ENCODE measurements at regions not wholly inside any gene's neighbourhood (a gene's known extent, or its start where the extent isn't known, plus 50 kb on each side); places are given as distances from the start of the nearest gene placed in this dataset.
"Not testable (repeated sequence)": the region's sequence is repeated elsewhere in the genome, so short reads cannot be mapped to it uniquely, and the experiment has no call there.

DNA sequence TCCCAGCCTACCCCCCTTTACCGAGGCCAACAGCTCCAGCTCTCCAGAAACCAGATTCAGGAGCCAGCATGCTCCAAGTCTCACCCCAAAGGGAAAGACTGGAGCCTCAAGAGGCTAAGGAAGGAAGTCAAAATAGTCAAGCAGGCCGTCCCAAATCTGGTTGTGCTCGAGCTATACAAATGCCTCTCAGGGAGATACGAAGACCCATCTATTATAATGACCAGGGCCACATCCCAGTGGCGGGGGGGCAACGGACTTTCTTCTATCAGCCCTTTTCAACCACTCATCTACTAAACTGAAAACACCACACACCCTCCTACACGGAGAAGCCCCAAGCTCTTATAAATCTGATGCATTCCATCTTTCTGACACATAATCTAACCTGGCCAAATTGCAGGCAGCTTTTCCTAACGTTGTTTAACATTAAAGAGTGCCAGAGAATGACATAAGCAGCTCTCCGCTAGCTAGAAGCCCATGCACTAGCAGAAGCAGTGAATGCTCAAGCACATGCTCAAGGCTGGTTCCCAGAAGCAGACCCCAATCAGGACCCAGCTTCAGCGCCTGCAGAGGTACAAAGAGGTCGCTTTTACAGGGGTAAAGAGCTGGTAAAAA is 104.6 kb upstream of the ZNF98 start:
- no peaks in the 10 kb centered on the region for H4K20me1 ChIP-seq (ENCODE audit: control insufficient read depth, insufficient read depth, low read depth, low read length)
- H3F3A ChIP-seq (ENCODE audit: control insufficient read depth, insufficient read depth): no peaks in the 10 kb centered on the region
- no peaks in the 10 kb centered on the region for H3K9me2 ChIP-seq (replicated peaks; ENCODE audit: control insufficient read depth, low read length)
- H3K79me2 ChIP-seq (ENCODE audit: control insufficient read depth, low read length): no peaks in the 10 kb centered on the region
- no peak overlapping the region for H3K4me2 ChIP-seq (ENCODE audit: low read length)
- TF ChIP-seq, protein P1, sequence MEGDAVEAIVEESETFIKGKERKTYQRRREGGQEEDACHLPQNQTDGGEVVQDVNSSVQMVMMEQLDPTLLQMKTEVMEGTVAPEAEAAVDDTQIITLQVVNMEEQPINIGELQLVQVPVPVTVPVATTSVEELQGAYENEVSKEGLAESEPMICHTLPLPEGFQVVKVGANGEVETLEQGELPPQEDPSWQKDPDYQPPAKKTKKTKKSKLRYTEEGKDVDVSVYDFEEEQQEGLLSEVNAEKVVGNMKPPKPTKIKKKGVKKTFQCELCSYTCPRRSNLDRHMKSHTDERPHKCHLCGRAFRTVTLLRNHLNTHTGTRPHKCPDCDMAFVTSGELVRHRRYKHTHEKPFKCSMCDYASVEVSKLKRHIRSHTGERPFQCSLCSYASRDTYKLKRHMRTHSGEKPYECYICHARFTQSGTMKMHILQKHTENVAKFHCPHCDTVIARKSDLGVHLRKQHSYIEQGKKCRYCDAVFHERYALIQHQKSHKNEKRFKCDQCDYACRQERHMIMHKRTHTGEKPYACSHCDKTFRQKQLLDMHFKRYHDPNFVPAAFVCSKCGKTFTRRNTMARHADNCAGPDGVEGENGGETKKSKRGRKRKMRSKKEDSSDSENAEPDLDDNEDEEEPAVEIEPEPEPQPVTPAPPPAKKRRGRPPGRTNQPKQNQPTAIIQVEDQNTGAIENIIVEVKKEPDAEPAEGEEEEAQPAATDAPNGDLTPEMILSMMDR (IDR thresholded peaks at IDR 0.05; ENCODE audit: low read depth, low read length, poor library complexity, severe bottlenecking): no peak
- no peak for TF ChIP-seq EZH2phosphoT487 (IDR thresholded peaks at IDR 0.05; ENCODE audit: borderline replicate concordance, low read length)
- no peak overlapping the region for H3K27ac ChIP-seq (ENCODE audit: low read depth, low read length)
- H3K36me3 ChIP-seq (ENCODE audit: control insufficient read depth, low read length): no peaks in the 10 kb centered on the region
- peaks cover 12% of the 10 kb centered on the region; the same call in 1 of the 2 replicates for H3K9me3 ChIP-seq (ENCODE audit: control insufficient read depth, insufficient read depth, low read length)
- H3K27me3 ChIP-seq (ENCODE audit: control insufficient read depth, low read length): no peaks in the 10 kb centered on the region
- no peak overlapping the region for H3K4me3 ChIP-seq (ENCODE audit: low read length)
- no peaks in the 10 kb centered on the region for H3K4me1 ChIP-seq (ENCODE audit: control insufficient read depth, low read length)

DNA sequence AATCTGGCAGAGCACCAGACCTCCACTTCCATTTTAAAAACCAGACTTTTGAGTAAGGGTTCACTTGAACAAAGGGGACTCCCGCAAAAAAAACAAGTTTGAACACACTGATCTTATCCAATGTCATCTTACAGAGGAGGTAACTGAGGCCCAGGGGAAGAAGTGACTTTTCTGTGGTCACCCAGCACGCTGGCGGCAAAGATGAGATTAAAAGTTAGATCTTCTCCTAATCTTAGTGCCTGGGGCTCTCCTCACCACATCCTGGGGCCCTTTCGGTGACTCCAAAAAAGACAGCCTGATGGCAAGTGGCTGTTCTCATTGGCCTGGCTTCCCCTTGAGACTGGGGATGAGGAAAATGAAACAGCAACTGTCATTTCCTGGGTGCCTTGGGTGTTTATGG is 101.8 kb upstream of the ZNF98 start:
- Histone ChIP-seq H3K27me3 (ENCODE audit: control insufficient read depth, low read length) (no peaks in the 10 kb centered on the region), H3K4me1 (ENCODE audit: control insufficient read depth, low read length) (no peaks in the 10 kb centered on the region), H3K4me2 (ENCODE audit: low read length) (no peak overlapping the region), H3F3A (ENCODE audit: control insufficient read depth, insufficient read depth) (no peaks in the 10 kb centered on the region), H3K79me2 (ENCODE audit: control insufficient read depth, low read length) (no peaks in the 10 kb centered on the region), H3K9me2 (replicated peaks; ENCODE audit: control insufficient read depth, low read length) (no peaks in the 10 kb centered on the region), H4K20me1 (ENCODE audit: control insufficient read depth, insufficient read depth, low read depth, low read length) (no peaks in the 10 kb centered on the region), H3K36me3 (ENCODE audit: control insufficient read depth, low read length) (no peaks in the 10 kb centered on the region), H3K4me3 (ENCODE audit: low read length) (no peak overlapping the region), H3K27ac (ENCODE audit: low read depth, low read length) (no peak overlapping the region), H3K9me3 (ENCODE audit: control insufficient read depth, insufficient read depth, low read length) (peaks cover 16% of the 10 kb centered on the region)
- TF ChIP-seq EZH2phosphoT487 (IDR thresholded peaks at IDR 0.05; ENCODE audit: borderline replicate concordance, low read length): no peak

DNA sequence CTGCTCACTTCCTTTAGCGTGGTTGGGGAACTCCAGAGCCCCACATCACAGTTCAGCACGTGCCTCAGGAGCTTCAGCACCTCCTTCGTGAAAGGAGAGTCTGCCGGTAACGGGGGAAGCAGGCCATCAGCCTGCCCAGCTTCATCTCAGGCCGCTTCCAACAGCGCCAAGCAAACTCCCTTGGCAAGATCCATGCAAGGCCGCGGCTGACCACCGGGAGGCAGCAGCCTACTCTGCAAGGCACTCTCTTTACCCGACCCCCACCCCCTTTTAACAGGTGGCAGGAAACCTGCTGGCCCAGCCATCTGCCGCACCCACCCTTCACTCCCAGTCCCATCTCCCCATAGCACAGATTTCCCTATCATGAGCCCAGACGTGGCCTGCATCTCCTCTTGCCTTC is 97.4 kb upstream of the ZNF98 start:
- not testable (repeated sequence) for H3K4me3 ChIP-seq (ENCODE audit: low read length); H3K4me1 ChIP-seq (ENCODE audit: control insufficient read depth, low read length); H3K27ac ChIP-seq (ENCODE audit: low read depth, low read length); H3K79me2 ChIP-seq (ENCODE audit: control insufficient read depth, low read length); H3K36me3 ChIP-seq (ENCODE audit: control insufficient read depth, low read length); H4K20me1 ChIP-seq (ENCODE audit: control insufficient read depth, insufficient read depth, low read depth, low read length); H3F3A ChIP-seq (ENCODE audit: control insufficient read depth, insufficient read depth); H3K9me2 ChIP-seq (replicated peaks; ENCODE audit: control insufficient read depth, low read length); H3K4me2 ChIP-seq (ENCODE audit: low read length); H3K27me3 ChIP-seq (ENCODE audit: control insufficient read depth, low read length)
- peaks cover 14% of the 10 kb centered on the region for H3K9me3 ChIP-seq (ENCODE audit: control insufficient read depth, insufficient read depth, low read length)
- TF ChIP-seq, protein P1 (IDR thresholded peaks at IDR 0.05; ENCODE audit: low read depth, low read length, poor library complexity, severe bottlenecking): peak; percentile 28

DNA sequence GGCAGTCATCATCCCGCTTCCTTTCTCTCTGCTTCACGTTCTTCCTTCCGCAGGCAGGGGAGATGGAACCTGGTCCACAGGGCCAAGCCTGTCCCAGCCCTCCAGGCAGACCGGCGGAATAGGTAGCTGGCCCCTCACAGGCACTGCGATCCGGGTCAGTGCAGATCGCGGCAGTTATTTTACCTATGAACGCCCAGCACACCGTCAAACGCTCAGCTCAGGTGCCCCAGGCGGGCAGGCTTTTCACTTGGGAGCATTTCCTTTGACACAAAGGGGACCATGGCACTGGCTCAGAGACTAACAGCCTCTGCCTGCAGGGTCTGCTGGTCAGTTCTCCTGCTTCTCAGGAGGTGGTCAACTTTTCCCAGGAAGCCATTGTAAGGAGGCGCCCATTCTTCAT is 97.0 kb upstream of the ZNF98 start:
- Histone ChIP-seq H3K4me1 (ENCODE audit: control insufficient read depth, low read length) (no peaks in the 10 kb centered on the region), H3K27me3 (ENCODE audit: control insufficient read depth, low read length) (no peaks in the 10 kb centered on the region), H3K4me3 (ENCODE audit: low read length) (no peak overlapping the region), H3K36me3 (ENCODE audit: control insufficient read depth, low read length) (no peaks in the 10 kb centered on the region), H3K27ac (ENCODE audit: low read depth, low read length) (no peak overlapping the region), H3K9me2 (replicated peaks; ENCODE audit: control insufficient read depth, low read length) (no peaks in the 10 kb centered on the region), H3F3A (ENCODE audit: control insufficient read depth, insufficient read depth) (no peaks in the 10 kb centered on the region), H3K4me2 (ENCODE audit: low read length) (no peak overlapping the region), H4K20me1 (ENCODE audit: control insufficient read depth, insufficient read depth, low read depth, low read length) (no peaks in the 10 kb centered on the region), H3K79me2 (ENCODE audit: control insufficient read depth, low read length) (no peaks in the 10 kb centered on the region), H3K9me3 (ENCODE audit: control insufficient read depth, insufficient read depth, low read length) (peaks cover 17% of the 10 kb centered on the region)
- TF ChIP-seq EZH2phosphoT487 (IDR thresholded peaks at IDR 0.05; ENCODE audit: borderline replicate concordance, low read length): no peak
